ENCODE measurements at regions not wholly inside any gene's neighbourhood (a gene's known extent, or its start where the extent isn't known, plus 50 kb on each side); places are given as distances from the start of the nearest gene placed in this dataset.

DNA sequence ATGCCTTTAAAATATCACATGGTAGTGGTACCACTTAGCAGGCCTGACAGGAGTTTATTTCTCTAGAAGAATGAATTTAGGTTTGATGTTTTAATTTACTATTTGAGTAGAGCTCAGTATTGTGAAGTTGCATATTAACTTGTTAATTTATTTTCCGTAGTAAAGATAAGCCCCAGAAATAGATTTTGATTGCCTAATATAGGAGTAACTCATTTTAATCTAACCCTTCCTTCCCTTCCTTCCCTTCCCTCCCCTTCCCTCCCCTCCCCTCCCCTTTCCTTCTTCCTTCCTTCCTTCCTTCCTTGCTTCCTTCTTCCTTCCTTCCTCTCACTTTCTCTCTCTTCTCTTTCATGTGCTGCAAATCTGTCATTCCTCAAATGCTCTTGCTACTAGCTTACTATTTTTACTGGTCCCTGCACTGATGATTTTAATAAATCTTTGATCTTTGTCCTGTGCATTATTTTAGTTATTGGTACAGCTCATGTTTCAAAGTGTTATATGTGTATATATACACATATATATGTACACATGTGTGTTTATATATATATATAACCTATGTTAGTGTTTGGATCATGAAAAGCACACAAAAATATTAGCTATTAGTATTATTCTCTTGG is 862.6 kb upstream of the CNTNAP5 start:
- peaks cover 3% of the 10 kb centered on the region for H3K9me3 Mint-ChIP-seq
- H3K27ac Mint-ChIP-seq: peak overlapping the region in 1 of 3 experiments; percentile 5
- H3K4me3 Mint-ChIP-seq: no peak overlapping the region
- no peaks in the 10 kb centered on the region for H3K36me3 Mint-ChIP-seq (ENCODE audit: low read depth)
- H3K4me1 Mint-ChIP-seq: peaks cover 7% of the 10 kb centered on the region
- no peak for TF ChIP-seq CTCF (IDR thresholded peaks at IDR 0.05; ENCODE audit: unreplicated experiment in 3 of 3)
- H3K27me3 Mint-ChIP-seq (ENCODE audit: low read depth): no peaks in the 10 kb centered on the region

GRCh38 chr2:123163398-123163797 is 861.7 kb upstream of the CNTNAP5 start:
- H3K27ac Mint-ChIP-seq: peak overlapping the region in 1 of 3 experiments; percentile 5
- no peaks in the 10 kb centered on the region for H3K27me3 Mint-ChIP-seq (ENCODE audit: low read depth)
- no peak overlapping the region for H3K4me3 Mint-ChIP-seq
- TF ChIP-seq CTCF (IDR thresholded peaks at IDR 0.05; ENCODE audit: unreplicated experiment in 3 of 3): no peak
- no peaks in the 10 kb centered on the region for H3K36me3 Mint-ChIP-seq (ENCODE audit: low read depth)
- peaks cover 3% of the 10 kb centered on the region for H3K9me3 Mint-ChIP-seq
- H3K4me1 Mint-ChIP-seq: peaks cover 7% of the 10 kb centered on the region

DNA sequence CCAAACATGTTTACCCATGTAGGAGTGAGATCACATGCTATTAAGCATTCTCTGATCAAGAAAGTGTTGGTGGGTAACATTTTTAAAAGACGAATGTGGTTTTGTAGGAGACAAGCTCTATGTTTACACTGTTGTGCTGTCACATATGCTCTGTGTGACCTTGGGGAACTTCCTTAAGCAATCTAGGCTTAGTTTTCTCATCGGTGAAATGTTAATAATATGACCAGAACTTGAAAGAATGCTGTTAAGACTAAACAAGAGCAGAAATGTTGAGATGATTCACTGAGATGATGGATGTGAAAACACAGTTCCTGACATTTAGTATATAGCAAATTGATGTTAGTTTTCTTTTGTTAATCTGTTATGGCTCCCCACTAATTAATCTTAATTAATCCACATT is 860.9 kb upstream of the CNTNAP5 start:
- no peaks in the 10 kb centered on the region for H3K36me3 Mint-ChIP-seq (ENCODE audit: low read depth)
- H3K27ac Mint-ChIP-seq: no peak overlapping the region
- TF ChIP-seq CTCF (IDR thresholded peaks at IDR 0.05; ENCODE audit: unreplicated experiment in 3 of 3): no peak
- peaks cover 7% of the 10 kb centered on the region for H3K9me3 Mint-ChIP-seq
- H3K27me3 Mint-ChIP-seq (ENCODE audit: low read depth): no peaks in the 10 kb centered on the region
- H3K4me1 Mint-ChIP-seq: peaks cover 7% of the 10 kb centered on the region
- no peak overlapping the region for H3K4me3 Mint-ChIP-seq

- no peak overlapping the region for H3K27ac Mint-ChIP-seq
- peaks cover 7% of the 10 kb centered on the region for H3K4me1 Mint-ChIP-seq
- H3K4me3 Mint-ChIP-seq: no peak overlapping the region
- no peaks in the 10 kb centered on the region for H3K36me3 Mint-ChIP-seq (ENCODE audit: low read depth)
- peaks cover 7% of the 10 kb centered on the region for H3K9me3 Mint-ChIP-seq
- TF ChIP-seq CTCF (IDR thresholded peaks at IDR 0.05; ENCODE audit: unreplicated experiment in 3 of 3): no peak
- no peaks in the 10 kb centered on the region for H3K27me3 Mint-ChIP-seq (ENCODE audit: low read depth)
These were observed 859.5 kb upstream of the CNTNAP5 start for GRCh38 chr2:123165616-123166015.

DNA sequence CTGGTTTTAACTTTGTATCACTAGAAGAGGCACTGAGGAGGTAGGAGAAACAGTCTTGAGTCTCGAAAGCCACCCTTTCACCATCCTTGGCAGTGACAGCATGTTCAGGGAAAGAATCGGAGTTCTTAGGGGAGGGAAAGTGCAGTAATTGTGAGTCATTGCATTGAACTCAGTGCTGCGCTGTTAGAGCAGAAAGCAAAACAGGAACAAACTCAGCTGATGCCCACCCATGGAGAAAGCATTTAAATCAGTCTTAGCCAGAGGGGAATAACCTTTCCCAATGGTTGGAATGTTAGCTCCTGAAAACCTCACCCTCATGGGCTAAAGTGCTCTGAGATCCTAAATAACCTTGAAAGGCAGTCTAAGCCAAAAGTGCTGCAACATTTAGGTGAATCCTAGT is 845.6 kb upstream of the CNTNAP5 start:
- H3K27me3 Mint-ChIP-seq (ENCODE audit: low read depth): no peaks in the 10 kb centered on the region
- no peak overlapping the region for H3K27ac Mint-ChIP-seq
- no peaks in the 10 kb centered on the region for H3K36me3 Mint-ChIP-seq (ENCODE audit: low read depth)
- no peak overlapping the region for H3K4me3 Mint-ChIP-seq
- no peaks in the 10 kb centered on the region for H3K4me1 Mint-ChIP-seq
- no peak for TF ChIP-seq CTCF (IDR thresholded peaks at IDR 0.05; ENCODE audit: unreplicated experiment in 3 of 3)
- peaks cover 19% of the 10 kb centered on the region for H3K9me3 Mint-ChIP-seq

DNA sequence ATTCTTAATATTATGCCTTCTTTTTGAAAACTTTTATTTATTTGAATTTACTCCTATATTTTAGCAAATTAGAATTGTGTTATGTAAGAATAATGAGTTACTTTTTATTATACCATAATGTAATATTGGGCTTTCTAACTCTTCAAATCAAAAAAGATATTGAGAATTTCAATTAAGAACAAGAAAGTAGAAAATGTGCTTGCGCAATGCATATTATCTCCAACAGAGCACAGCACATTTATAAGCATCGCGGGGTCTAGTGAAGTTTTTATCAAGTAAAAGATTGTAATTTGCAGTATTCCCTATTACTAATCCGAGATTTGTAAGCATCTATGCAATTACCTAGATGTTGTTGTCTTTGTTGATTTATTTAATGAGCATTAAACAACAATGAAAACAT is 829.1 kb upstream of the CNTNAP5 start:
- H3K27ac Mint-ChIP-seq: no peak overlapping the region
- no peaks in the 10 kb centered on the region for H3K4me1 Mint-ChIP-seq
- TF ChIP-seq CTCF (IDR thresholded peaks at IDR 0.05; ENCODE audit: unreplicated experiment in 3 of 3): no peak
- H3K9me3 Mint-ChIP-seq: no peaks in the 10 kb centered on the region
- no peaks in the 10 kb centered on the region for H3K36me3 Mint-ChIP-seq (ENCODE audit: low read depth)
- no peaks in the 10 kb centered on the region for H3K27me3 Mint-ChIP-seq (ENCODE audit: low read depth)
- no peak overlapping the region for H3K4me3 Mint-ChIP-seq
